ENCODE measurements at regions not wholly inside any gene's neighbourhood (a gene's known extent, or its start where the extent isn't known, plus 50 kb on each side); places are given as distances from the start of the nearest gene placed in this dataset.

- H3K27ac ChIP-seq (ENCODE audit: low read depth, low read length): no peak overlapping the region
- Mint-ChIP-seq H3K36me3 (no peaks in the 10 kb centered on the region), H3K27ac (no peak overlapping the region), H3K9me3 (peaks cover 4 to 14% (median 13%) of the 10 kb centered on the region in 5 donors), H3K4me3 (no peak overlapping the region), H3K4me1 (peaks cover 0 to 5% (median 0%) of the 10 kb centered on the region in 3 donors), H3K27me3 (no peaks in the 10 kb centered on the region)
- no peaks in the 10 kb centered on the region for H3K27me3 ChIP-seq (ENCODE audit: insufficient read depth, low read length, poor library complexity, severe bottlenecking)
- no peaks in the 10 kb centered on the region for H3K36me3 ChIP-seq (ENCODE audit: insufficient read depth, low read length)
- ChIA-PET CTCF (no interaction called here), POLR2A (no interaction called here)
- H3K9me3 ChIP-seq (ENCODE audit: low read length): no peaks in the 10 kb centered on the region
- H3K4me3 ChIP-seq (ENCODE audit: low read length): no peak overlapping the region
- DNase-seq: no peak
- no peaks in the 10 kb centered on the region for H3K4me1 ChIP-seq (ENCODE audit: insufficient read depth, low read length)
Observed at GRCh38 chr1:217373761-217374701, 256.9 kb downstream of the GPATCH2 start.

GRCh38 chr1:217372049-217372970, 258.6 kb downstream of the GPATCH2 start:
- H3K4me1 Mint-ChIP-seq: peaks cover 0 to 5% (median 0%) of the 10 kb centered on the region in 3 donors
- no peaks in the 10 kb centered on the region for H3K27me3 Mint-ChIP-seq
- no peaks in the 10 kb centered on the region for H3K36me3 Mint-ChIP-seq
- POLR2A ChIA-PET: no interaction called here
- Histone ChIP-seq H3K4me1 (ENCODE audit: insufficient read depth, low read length) (no peaks in the 10 kb centered on the region), H3K4me3 (ENCODE audit: low read length) (no peak overlapping the region), H3K27ac (ENCODE audit: low read depth, low read length) (no peak overlapping the region), H3K27me3 (ENCODE audit: insufficient read depth, low read length, poor library complexity, severe bottlenecking) (no peaks in the 10 kb centered on the region), H3K9me3 (ENCODE audit: low read length) (no peaks in the 10 kb centered on the region), H3K36me3 (ENCODE audit: insufficient read depth, low read length) (no peaks in the 10 kb centered on the region)
- peaks cover 2 to 13% (median 5%) of the 10 kb centered on the region in 5 donors for H3K9me3 Mint-ChIP-seq
- CTCF ChIA-PET: no interaction called here
- no peak overlapping the region for H3K27ac Mint-ChIP-seq
- no peak for DNase-seq
- no peak overlapping the region for H3K4me3 Mint-ChIP-seq

GRCh38 chr1:217370757-217371156, 260.1 kb downstream of the GPATCH2 start:
- Histone ChIP-seq H3K4me3 (ENCODE audit: low read length) (no peak overlapping the region), H3K4me1 (ENCODE audit: insufficient read depth, low read length) (no peaks in the 10 kb centered on the region), H3K27me3 (ENCODE audit: insufficient read depth, low read length, poor library complexity, severe bottlenecking) (no peaks in the 10 kb centered on the region), H3K9me3 (ENCODE audit: low read length) (no peaks in the 10 kb centered on the region), H3K27ac (ENCODE audit: low read depth, low read length) (no peak overlapping the region), H3K36me3 (ENCODE audit: insufficient read depth, low read length) (no peaks in the 10 kb centered on the region)
- no peak overlapping the region for H3K4me3 Mint-ChIP-seq
- POLR2A ChIA-PET: no interaction called here
- peaks cover 0 to 5% (median 0%) of the 10 kb centered on the region in 3 donors for H3K4me1 Mint-ChIP-seq
- CTCF ChIA-PET: no interaction called here
- H3K27me3 Mint-ChIP-seq: no peaks in the 10 kb centered on the region
- no peaks in the 10 kb centered on the region for H3K36me3 Mint-ChIP-seq
- peaks cover 0 to 9% (median 5%) of the 10 kb centered on the region in 5 donors for H3K9me3 Mint-ChIP-seq
- DNase-seq: no peak
- no peak overlapping the region for H3K27ac Mint-ChIP-seq

- H3K27me3 Mint-ChIP-seq: no peaks in the 10 kb centered on the region
- Histone ChIP-seq H3K9me3 (ENCODE audit: low read length) (no peaks in the 10 kb centered on the region), H3K4me1 (ENCODE audit: insufficient read depth, low read length) (no peaks in the 10 kb centered on the region), H3K36me3 (ENCODE audit: insufficient read depth, low read length) (no peaks in the 10 kb centered on the region), H3K4me3 (ENCODE audit: low read length) (no peak overlapping the region), H3K27me3 (ENCODE audit: insufficient read depth, low read length, poor library complexity, severe bottlenecking) (no peaks in the 10 kb centered on the region), H3K27ac (ENCODE audit: low read depth, low read length) (no peak overlapping the region)
- H3K4me3 Mint-ChIP-seq: peak overlapping the region in 1 of 7 donors; percentile 23
- CTCF ChIA-PET: no interaction called here
- POLR2A ChIA-PET: no interaction called here
- H3K4me1 Mint-ChIP-seq: peaks cover 0 to 5% (median 0%) of the 10 kb centered on the region in 3 donors
- no peak overlapping the region for H3K27ac Mint-ChIP-seq
- H3K9me3 Mint-ChIP-seq: peaks cover 0 to 7% (median 3%) of the 10 kb centered on the region in 5 donors
- DNase-seq: no peak
- H3K36me3 Mint-ChIP-seq: no peaks in the 10 kb centered on the region
Observed at GRCh38 chr1:217369996-217370551, 260.8 kb downstream of the GPATCH2 start.

GRCh38 chr1:217369271-217369981, 261.5 kb downstream of the GPATCH2 start:
- H3K4me3 Mint-ChIP-seq: peak overlapping the region in 1 of 7 donors; percentile 68
- H3K9me3 Mint-ChIP-seq: peaks cover 0 to 7% (median 2%) of the 10 kb centered on the region in 5 donors
- Histone ChIP-seq H3K27ac (ENCODE audit: low read depth, low read length) (no peak overlapping the region), H3K9me3 (ENCODE audit: low read length) (no peaks in the 10 kb centered on the region), H3K27me3 (ENCODE audit: insufficient read depth, low read length, poor library complexity, severe bottlenecking) (no peaks in the 10 kb centered on the region), H3K4me3 (ENCODE audit: low read length) (no peak overlapping the region), H3K36me3 (ENCODE audit: insufficient read depth, low read length) (no peaks in the 10 kb centered on the region), H3K4me1 (ENCODE audit: insufficient read depth, low read length) (no peaks in the 10 kb centered on the region)
- no peak overlapping the region for H3K27ac Mint-ChIP-seq
- ChIA-PET POLR2A (no interaction called here), CTCF (no interaction called here)
- DNase-seq: no peak
- H3K36me3 Mint-ChIP-seq: no peaks in the 10 kb centered on the region
- H3K27me3 Mint-ChIP-seq: no peaks in the 10 kb centered on the region
- peaks cover 0 to 5% (median 0%) of the 10 kb centered on the region in 3 donors for H3K4me1 Mint-ChIP-seq

GRCh38 chr1:217364220-217364619, 266.7 kb downstream of the GPATCH2 start:
- H3K36me3 Mint-ChIP-seq: no peaks in the 10 kb centered on the region
- H3K27me3 Mint-ChIP-seq: peaks cover 0 to 3% of the 10 kb centered on the region in 2 donors
- no peaks in the 10 kb centered on the region for H3K27me3 ChIP-seq (ENCODE audit: insufficient read depth, low read length, poor library complexity, severe bottlenecking)
- DNase-seq: no peak
- no peak overlapping the region for H3K27ac Mint-ChIP-seq
- H3K4me1 ChIP-seq (ENCODE audit: insufficient read depth, low read length): no peaks in the 10 kb centered on the region
- ChIA-PET POLR2A (no interaction called here), CTCF (no interaction called here)
- H3K36me3 ChIP-seq (ENCODE audit: insufficient read depth, low read length): no peaks in the 10 kb centered on the region
- no peak overlapping the region for H3K4me3 Mint-ChIP-seq
- no peaks in the 10 kb centered on the region for H3K9me3 ChIP-seq (ENCODE audit: low read length)
- H3K4me3 ChIP-seq (ENCODE audit: low read length): no peak overlapping the region
- H3K4me1 Mint-ChIP-seq: peaks cover 0 to under 1% (median 0%) of the 10 kb centered on the region in 3 donors
- H3K27ac ChIP-seq (ENCODE audit: low read depth, low read length): no peak overlapping the region
- H3K9me3 Mint-ChIP-seq: peaks cover 0 to 4% (median under 1%) of the 10 kb centered on the region in 5 donors

- Histone ChIP-seq H3K36me3 (ENCODE audit: insufficient read depth, low read length) (no peaks in the 10 kb centered on the region), H3K4me1 (ENCODE audit: insufficient read depth, low read length) (no peaks in the 10 kb centered on the region), H3K9me3 (ENCODE audit: low read length) (no peaks in the 10 kb centered on the region), H3K27ac (ENCODE audit: low read depth, low read length) (no peak overlapping the region), H3K27me3 (ENCODE audit: insufficient read depth, low read length, poor library complexity, severe bottlenecking) (no peaks in the 10 kb centered on the region), H3K4me3 (ENCODE audit: low read length) (no peak overlapping the region)
- Mint-ChIP-seq H3K27ac (peak overlapping the region in 1 of 8 donors; percentile 62), H3K9me3 (peaks cover 0 to 4% (median 0%) of the 10 kb centered on the region in 5 donors), H3K4me3 (no peak overlapping the region), H3K27me3 (peaks cover 0 to 3% of the 10 kb centered on the region in 2 donors), H3K36me3 (no peaks in the 10 kb centered on the region), H3K4me1 (no peaks in the 10 kb centered on the region)
- ChIA-PET CTCF (no interaction called here), POLR2A (no interaction called here)
- no peak for DNase-seq
Observed at GRCh38 chr1:217363319-217363718, 267.6 kb downstream of the GPATCH2 start.
